ENCODE measurements at regions not wholly inside any gene's neighbourhood (a gene's known extent, or its start where the extent isn't known, plus 50 kb on each side); places are given as distances from the start of the nearest gene placed in this dataset.

- Histone ChIP-seq H4K91ac (ENCODE audit: low read length) (no peak overlapping the region), H3K9ac (ENCODE audit: low read length) (no peak overlapping the region), H3K4me1 (ENCODE audit: control insufficient read depth, insufficient read depth, low read depth, low read length) (peaks cover 6% of the 10 kb centered on the region), H2AK5ac (ENCODE audit: low read length, severe bottlenecking) (no peak overlapping the region), H3K79me1 (replicated peaks; ENCODE audit: low read length, poor library complexity, severe bottlenecking) (no peaks in the 10 kb centered on the region), H2AFZ (ENCODE audit: low read depth, low read length) (no peak overlapping the region), H3K27me3 (ENCODE audit: control insufficient read depth in 1 of 2, insufficient read depth in 1 of 2, low read length in 2 of 2) (no peaks in the 10 kb centered on the region), H3K4me3 (ENCODE audit: insufficient read depth in 1 of 2, low read depth in 1 of 2, low read length in 2 of 2) (no peak overlapping the region), H3K23ac (ENCODE audit: low read length in 2 of 2) (no peak overlapping the region), H3K4ac (ENCODE audit: low read depth in 1 of 2, low read length in 2 of 2) (no peak overlapping the region), H3K9me3 (ENCODE audit: control insufficient read depth, low read length) (no peaks in the 10 kb centered on the region), H2BK15ac (ENCODE audit: low read depth, poor library complexity, severe bottlenecking) (no peak overlapping the region), H4K8ac (ENCODE audit: low read length) (no peak overlapping the region), H3K14ac (ENCODE audit: low read length in 2 of 2) (no peak overlapping the region), H2BK5ac (ENCODE audit: low read depth, low read length, poor library complexity, severe bottlenecking) (no peak overlapping the region), H2BK12ac (ENCODE audit: low read length in 2 of 2) (no peak overlapping the region), H3K27ac (ENCODE audit: low read length, poor library complexity, severe bottlenecking) (no peak overlapping the region), H2BK120ac (ENCODE audit: low read depth, low read length) (no peak overlapping the region), H3K18ac (ENCODE audit: low read depth in 1 of 2, low read length in 2 of 2) (no peak overlapping the region), H3K4me2 (ENCODE audit: low read length, poor library complexity, severe bottlenecking) (no peak overlapping the region), H3K36me3 (ENCODE audit: control insufficient read depth in 1 of 2, insufficient read depth in 2 of 2, low read depth in 1 of 2, low read length in 2 of 2) (no peaks in the 10 kb centered on the region)
- no peak for DNase-seq
- 91% methylated on average over 5 of the region's 5 CpGs for WGBS
Observed at GRCh38 chr16:79662669-79663313, 62.3 kb upstream of the MAF start.

- Histone ChIP-seq H3K4ac (ENCODE audit: low read depth in 1 of 2, low read length in 2 of 2) (no peak overlapping the region), H3K27ac (ENCODE audit: low read length, poor library complexity, severe bottlenecking) (no peak overlapping the region), H4K8ac (ENCODE audit: low read length) (no peak overlapping the region), H2BK12ac (ENCODE audit: low read length in 2 of 2) (no peak overlapping the region), H3K4me1 (ENCODE audit: control insufficient read depth, insufficient read depth, low read depth, low read length) (peaks cover 6% of the 10 kb centered on the region), H3K23ac (ENCODE audit: low read length in 2 of 2) (no peak overlapping the region), H3K9me3 (ENCODE audit: control insufficient read depth, low read length) (no peaks in the 10 kb centered on the region), H2BK15ac (ENCODE audit: low read depth, poor library complexity, severe bottlenecking) (no peak overlapping the region), H3K4me2 (ENCODE audit: low read length, poor library complexity, severe bottlenecking) (no peak overlapping the region), H3K36me3 (ENCODE audit: control insufficient read depth in 1 of 2, insufficient read depth in 2 of 2, low read depth in 1 of 2, low read length in 2 of 2) (no peaks in the 10 kb centered on the region), H4K91ac (ENCODE audit: low read length) (no peak overlapping the region), H2BK5ac (ENCODE audit: low read depth, low read length, poor library complexity, severe bottlenecking) (no peak overlapping the region), H3K4me3 (ENCODE audit: insufficient read depth in 1 of 2, low read depth in 1 of 2, low read length in 2 of 2) (no peak overlapping the region), H3K27me3 (ENCODE audit: control insufficient read depth in 1 of 2, insufficient read depth in 1 of 2, low read length in 2 of 2) (no peaks in the 10 kb centered on the region), H2BK120ac (ENCODE audit: low read depth, low read length) (no peak overlapping the region), H3K18ac (ENCODE audit: low read depth in 1 of 2, low read length in 2 of 2) (no peak overlapping the region), H3K14ac (ENCODE audit: low read length in 2 of 2) (no peak overlapping the region), H3K79me1 (replicated peaks; ENCODE audit: low read length, poor library complexity, severe bottlenecking) (no peaks in the 10 kb centered on the region), H2AFZ (ENCODE audit: low read depth, low read length) (no peak overlapping the region), H2AK5ac (ENCODE audit: low read length, severe bottlenecking) (no peak overlapping the region), H3K9ac (ENCODE audit: low read length) (no peak overlapping the region)
- 94% methylated on average over 1 of the region's 1 CpG for WGBS
- DNase-seq, result no peak
Observed at GRCh38 chr16:79662122-79662521, 61.6 kb upstream of the MAF start.

- no peak overlapping the region for H3K27ac ChIP-seq (ENCODE audit: low read length, poor library complexity, severe bottlenecking)
- H4K91ac ChIP-seq (ENCODE audit: low read length), result no peak overlapping the region
- peaks cover 6% of the 10 kb centered on the region for H3K4me1 ChIP-seq (ENCODE audit: control insufficient read depth, insufficient read depth, low read depth, low read length)
- H3K27me3 ChIP-seq (ENCODE audit: control insufficient read depth in 1 of 2, insufficient read depth in 1 of 2, low read length in 2 of 2), result peaks cover 0 to 2% of the 10 kb centered on the region in 2 experiments
- no peak overlapping the region for H3K4ac ChIP-seq (ENCODE audit: low read depth in 1 of 2, low read length in 2 of 2)
- no peaks in the 10 kb centered on the region for H3K36me3 ChIP-seq (ENCODE audit: control insufficient read depth in 1 of 2, insufficient read depth in 2 of 2, low read depth in 1 of 2, low read length in 2 of 2)
- H2BK120ac ChIP-seq (ENCODE audit: low read depth, low read length), result no peak overlapping the region
- H4K8ac ChIP-seq (ENCODE audit: low read length), result no peak overlapping the region
- no peaks in the 10 kb centered on the region for H3K79me1 ChIP-seq (replicated peaks; ENCODE audit: low read length, poor library complexity, severe bottlenecking)
- H3K9me3 ChIP-seq (ENCODE audit: control insufficient read depth, low read length), result no peaks in the 10 kb centered on the region
- H3K9ac ChIP-seq (ENCODE audit: low read length), result no peak overlapping the region
- H2AFZ ChIP-seq (ENCODE audit: low read depth, low read length), result no peak overlapping the region
- H3K23ac ChIP-seq (ENCODE audit: low read length in 2 of 2), result no peak overlapping the region
- WGBS, result 91% methylated on average over 5 of the region's 5 CpGs
- H3K18ac ChIP-seq (ENCODE audit: low read depth in 1 of 2, low read length in 2 of 2), result no peak overlapping the region
- H2AK5ac ChIP-seq (ENCODE audit: low read length, severe bottlenecking), result no peak overlapping the region
- H2BK15ac ChIP-seq (ENCODE audit: low read depth, poor library complexity, severe bottlenecking), result no peak overlapping the region
- no peak overlapping the region for H2BK5ac ChIP-seq (ENCODE audit: low read depth, low read length, poor library complexity, severe bottlenecking)
- H3K4me3 ChIP-seq (ENCODE audit: insufficient read depth in 1 of 2, low read depth in 1 of 2, low read length in 2 of 2), result no peak overlapping the region
- DNase-seq, result no peak
- H3K4me2 ChIP-seq (ENCODE audit: low read length, poor library complexity, severe bottlenecking), result no peak overlapping the region
- H2BK12ac ChIP-seq (ENCODE audit: low read length in 2 of 2), result no peak overlapping the region
- H3K14ac ChIP-seq (ENCODE audit: low read length in 2 of 2), result no peak overlapping the region
Observed at GRCh38 chr16:79661578-79661977, 61.0 kb upstream of the MAF start.

- H3K36me3 ChIP-seq (ENCODE audit: control insufficient read depth in 1 of 2, insufficient read depth in 2 of 2, low read depth in 1 of 2, low read length in 2 of 2), result no peaks in the 10 kb centered on the region
- 92% methylated on average over 4 of the region's 5 CpGs for WGBS
- H3K4me3 ChIP-seq (ENCODE audit: insufficient read depth in 1 of 2, low read depth in 1 of 2, low read length in 2 of 2), result no peak overlapping the region
- H3K4ac ChIP-seq (ENCODE audit: low read depth in 1 of 2, low read length in 2 of 2), result no peak overlapping the region
- H3K9me3 ChIP-seq (ENCODE audit: control insufficient read depth, low read length), result no peaks in the 10 kb centered on the region
- H2BK5ac ChIP-seq (ENCODE audit: low read depth, low read length, poor library complexity, severe bottlenecking), result no peak overlapping the region
- peaks cover 6% of the 10 kb centered on the region for H3K4me1 ChIP-seq (ENCODE audit: control insufficient read depth, insufficient read depth, low read depth, low read length)
- no peak overlapping the region for H3K9ac ChIP-seq (ENCODE audit: low read length)
- no peak overlapping the region for H2BK120ac ChIP-seq (ENCODE audit: low read depth, low read length)
- H3K14ac ChIP-seq (ENCODE audit: low read length in 2 of 2), result no peak overlapping the region
- no peak overlapping the region for H2AK5ac ChIP-seq (ENCODE audit: low read length, severe bottlenecking)
- H3K27ac ChIP-seq (ENCODE audit: low read length, poor library complexity, severe bottlenecking), result no peak overlapping the region
- no peak overlapping the region for H3K4me2 ChIP-seq (ENCODE audit: low read length, poor library complexity, severe bottlenecking)
- no peak for DNase-seq
- peak overlapping the region in 1 of 2 experiments; percentile 62 for H3K18ac ChIP-seq (ENCODE audit: low read depth in 1 of 2, low read length in 2 of 2)
- peaks cover 0 to 9% of the 10 kb centered on the region in 2 experiments for H3K27me3 ChIP-seq (ENCODE audit: control insufficient read depth in 1 of 2, insufficient read depth in 1 of 2, low read length in 2 of 2)
- H4K91ac ChIP-seq (ENCODE audit: low read length), result peak overlapping the region; percentile 70
- no peak overlapping the region for H3K23ac ChIP-seq (ENCODE audit: low read length in 2 of 2)
- H2BK12ac ChIP-seq (ENCODE audit: low read length in 2 of 2), result no peak overlapping the region
- no peak overlapping the region for H2AFZ ChIP-seq (ENCODE audit: low read depth, low read length)
- no peak overlapping the region for H4K8ac ChIP-seq (ENCODE audit: low read length)
- H3K79me1 ChIP-seq (replicated peaks; ENCODE audit: low read length, poor library complexity, severe bottlenecking), result no peaks in the 10 kb centered on the region
- no peak overlapping the region for H2BK15ac ChIP-seq (ENCODE audit: low read depth, poor library complexity, severe bottlenecking)
Observed at GRCh38 chr16:79659344-79659743, 58.8 kb upstream of the MAF start.
